ENCODE measurements at regions not wholly inside any gene's neighbourhood (a gene's known extent, or its start where the extent isn't known, plus 50 kb on each side); places are given as distances from the start of the nearest gene placed in this dataset.
A peak's percentile ranks its signal among the peaks of the same experiment; 100 is the strongest.
"Not testable (repeated sequence)": the region's sequence is repeated elsewhere in the genome, so short reads cannot be mapped to it uniquely, and the experiment has no call there.

GRCh38 chr2:37722971-37723370 is 51.5 kb upstream of the CDC42EP3 start:
- not testable (repeated sequence) for H3K27me3 ChIP-seq (ENCODE audit: control insufficient read depth, insufficient read depth, low read length); H3K27ac ChIP-seq (ENCODE audit: low read length); H3K4me3 ChIP-seq (ENCODE audit: low read length); DNase-seq; H3K4me1 ChIP-seq (ENCODE audit: control insufficient read depth, insufficient read depth, low read length); H3K9me3 ChIP-seq (replicated peaks; ENCODE audit: control insufficient read depth, low read depth, low read length); H3K36me3 ChIP-seq (ENCODE audit: control insufficient read depth, insufficient read depth, low read length)
- 83% methylated on average over 1 of the region's 7 CpGs for WGBS (ENCODE audit: insufficient coverage)

- H3K4me1 ChIP-seq (ENCODE audit: control insufficient read depth, insufficient read depth, low read length) = peaks cover 2% of the 10 kb centered on the region
- WGBS (ENCODE audit: insufficient coverage) = 67% methylated on average over 1 of the region's 1 CpG
Observed at GRCh38 chr2:37730037-37730818, 58.8 kb upstream of the CDC42EP3 start.

DNA sequence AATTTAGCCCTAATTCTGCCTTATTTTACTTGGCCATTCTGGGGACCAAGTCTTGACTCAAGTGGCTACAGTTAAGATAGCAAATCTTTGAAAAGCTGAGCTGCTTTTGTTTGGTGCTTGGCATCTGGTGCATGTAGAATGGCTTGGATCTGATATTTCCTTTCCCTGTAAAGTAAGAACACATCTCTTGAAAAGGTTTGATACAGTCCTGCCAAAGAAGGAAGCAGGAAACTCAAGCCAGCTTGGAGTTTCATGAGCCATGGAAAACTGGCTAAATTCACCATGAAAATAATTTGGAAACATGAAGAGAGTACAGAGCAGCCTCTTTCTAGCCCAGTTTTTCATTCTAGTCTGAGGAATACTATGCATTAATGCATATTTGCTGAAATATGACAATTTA is 61.0 kb upstream of the CDC42EP3 start:
- H3K36me3 ChIP-seq (ENCODE audit: control insufficient read depth, insufficient read depth, low read length); H3K4me1 ChIP-seq (ENCODE audit: control insufficient read depth, insufficient read depth, low read length); H3K9me3 ChIP-seq (replicated peaks; ENCODE audit: control insufficient read depth, low read depth, low read length); H3K27ac ChIP-seq (ENCODE audit: low read length); H3K4me3 ChIP-seq (ENCODE audit: low read length); H3K27me3 ChIP-seq (ENCODE audit: control insufficient read depth, insufficient read depth, low read length): not testable (repeated sequence)
- DNase-seq = peak; percentile 53

More at GRCh38 chr2:37730037-37730818, 58.8 kb upstream of the CDC42EP3 start:
- H3K27ac ChIP-seq (ENCODE audit: low read length) = no peak overlapping the region
- no peaks in the 10 kb centered on the region for H3K36me3 ChIP-seq (ENCODE audit: control insufficient read depth, insufficient read depth, low read length)
- DNase-seq = no peak
- no peaks in the 10 kb centered on the region for H3K27me3 ChIP-seq (ENCODE audit: control insufficient read depth, insufficient read depth, low read length)
- no peak overlapping the region for H3K4me3 ChIP-seq (ENCODE audit: low read length)
- H3K9me3 ChIP-seq (replicated peaks; ENCODE audit: control insufficient read depth, low read depth, low read length) = no peaks in the 10 kb centered on the region

DNA sequence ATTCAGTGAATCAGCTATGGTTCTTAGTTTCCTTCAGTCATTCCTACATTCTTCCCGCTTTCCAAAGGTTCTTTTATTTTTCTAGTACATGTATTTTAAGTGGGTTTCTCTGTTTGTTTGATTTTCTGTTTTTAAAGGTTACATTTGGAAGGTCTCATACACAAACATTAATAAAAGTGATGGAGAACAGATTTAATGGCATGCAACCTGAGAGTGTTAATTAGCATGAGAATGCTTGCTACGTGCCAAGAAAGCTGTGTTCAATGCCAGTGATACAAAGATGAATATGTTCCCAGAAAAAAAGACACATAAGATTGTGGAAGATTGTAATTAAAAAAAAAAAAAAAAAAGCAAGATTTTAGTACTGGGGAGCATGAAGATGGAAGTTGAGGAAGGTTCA is 61.8 kb upstream of the CDC42EP3 start:
- H3K9me3 ChIP-seq (replicated peaks; ENCODE audit: control insufficient read depth, low read depth, low read length) = no peaks in the 10 kb centered on the region
- peaks cover under 1% of the 10 kb centered on the region for H3K27me3 ChIP-seq (ENCODE audit: control insufficient read depth, insufficient read depth, low read length)
- no peak overlapping the region for H3K27ac ChIP-seq (ENCODE audit: low read length)
- H3K4me3 ChIP-seq (ENCODE audit: low read length) = no peak overlapping the region
- H3K36me3 ChIP-seq (ENCODE audit: control insufficient read depth, insufficient read depth, low read length) = no peaks in the 10 kb centered on the region
- WGBS (ENCODE audit: insufficient coverage) = no CpG with 5 or more reads among the region's 2 CpGs
- peaks cover 2% of the 10 kb centered on the region for H3K4me1 ChIP-seq (ENCODE audit: control insufficient read depth, insufficient read depth, low read length)
- no peak for DNase-seq

GRCh38 chr2:37733955-37734354 is 62.5 kb upstream of the CDC42EP3 start:
- H3K4me1 ChIP-seq (ENCODE audit: control insufficient read depth, insufficient read depth, low read length); H3K27me3 ChIP-seq (ENCODE audit: control insufficient read depth, insufficient read depth, low read length); H3K36me3 ChIP-seq (ENCODE audit: control insufficient read depth, insufficient read depth, low read length); H3K9me3 ChIP-seq (replicated peaks; ENCODE audit: control insufficient read depth, low read depth, low read length); H3K27ac ChIP-seq (ENCODE audit: low read length); DNase-seq; H3K4me3 ChIP-seq (ENCODE audit: low read length): not testable (repeated sequence)

DNA sequence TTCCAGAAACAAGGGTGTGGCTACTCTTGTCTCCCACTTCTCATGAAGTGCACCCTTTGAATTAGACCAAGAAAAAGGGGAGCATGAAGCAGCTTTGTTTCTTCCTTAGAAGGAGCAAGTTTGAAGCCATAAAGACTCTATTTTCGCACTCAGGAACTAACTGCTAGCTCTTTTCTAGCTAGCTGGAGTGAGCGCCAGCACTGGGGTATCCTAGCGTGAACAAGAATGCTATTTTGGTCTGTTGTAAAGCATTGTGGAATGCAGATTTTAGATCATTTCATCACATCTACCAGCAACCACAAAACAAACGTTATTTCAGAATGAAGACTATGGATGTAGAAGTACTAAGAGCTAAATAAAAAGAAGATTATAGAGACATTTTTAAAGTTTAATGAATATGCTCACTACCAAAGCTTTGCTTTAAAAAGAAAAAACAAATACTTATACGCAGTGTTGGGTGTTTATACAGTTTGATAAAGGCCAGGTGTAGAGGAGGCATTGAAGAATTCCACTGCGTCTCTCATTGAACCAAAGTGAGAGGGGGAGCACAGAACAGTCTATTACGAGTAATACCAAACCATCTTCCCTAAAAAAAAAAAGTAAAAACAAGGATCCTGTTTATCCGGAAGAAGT is 63.6 kb upstream of the CDC42EP3 start:
- no CpG with 5 or more reads among the region's 8 CpGs for WGBS (ENCODE audit: insufficient coverage)
- H3K36me3 ChIP-seq (ENCODE audit: control insufficient read depth, insufficient read depth, low read length); H3K27ac ChIP-seq (ENCODE audit: low read length); H3K4me3 ChIP-seq (ENCODE audit: low read length); H3K4me1 ChIP-seq (ENCODE audit: control insufficient read depth, insufficient read depth, low read length); H3K27me3 ChIP-seq (ENCODE audit: control insufficient read depth, insufficient read depth, low read length); H3K9me3 ChIP-seq (replicated peaks; ENCODE audit: control insufficient read depth, low read depth, low read length): not testable (repeated sequence)
- DNase-seq = peak; percentile 30

DNA sequence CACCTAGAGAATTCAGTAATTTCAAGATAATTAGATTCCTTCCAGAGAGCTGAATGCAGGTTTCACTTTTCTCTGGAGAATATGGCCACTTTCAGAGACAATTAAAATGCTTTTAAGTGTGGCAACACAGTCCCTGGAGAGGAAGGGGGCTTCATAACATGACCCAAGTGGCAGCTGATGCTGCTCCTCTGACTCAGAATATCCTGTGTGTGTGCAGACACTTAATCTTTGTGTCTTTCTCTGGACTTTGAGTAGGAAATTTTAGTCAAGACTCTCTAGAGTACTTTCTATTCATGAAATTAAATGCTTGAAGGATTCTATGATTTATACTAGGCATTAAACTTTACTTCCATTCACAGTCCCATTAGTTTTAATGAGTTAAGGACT is 64.1 kb upstream of the CDC42EP3 start:
- H3K36me3 ChIP-seq (ENCODE audit: control insufficient read depth, insufficient read depth, low read length); H3K4me3 ChIP-seq (ENCODE audit: low read length); H3K27ac ChIP-seq (ENCODE audit: low read length); H3K27me3 ChIP-seq (ENCODE audit: control insufficient read depth, insufficient read depth, low read length); H3K4me1 ChIP-seq (ENCODE audit: control insufficient read depth, insufficient read depth, low read length); DNase-seq; H3K9me3 ChIP-seq (replicated peaks; ENCODE audit: control insufficient read depth, low read depth, low read length): not testable (repeated sequence)

DNA sequence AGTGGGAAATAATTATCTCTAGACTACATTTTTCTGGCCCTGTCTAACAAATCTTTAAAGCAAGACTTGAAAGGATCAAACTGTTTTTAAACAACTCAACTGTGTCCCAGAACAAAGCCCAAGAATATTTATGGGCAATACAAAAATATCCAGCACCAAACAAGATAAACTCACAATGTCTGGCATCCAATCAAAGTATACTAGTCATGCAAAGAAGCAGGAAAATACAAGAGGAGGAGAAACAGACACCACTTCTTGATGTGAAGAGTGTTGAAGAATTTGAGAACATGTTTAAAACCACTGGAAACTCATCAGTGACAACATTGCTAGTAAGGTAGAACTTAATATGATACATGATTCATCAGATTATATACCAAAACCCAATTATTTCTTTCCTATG is 66.1 kb upstream of the CDC42EP3 start:
- Histone ChIP-seq H3K27me3 (ENCODE audit: control insufficient read depth, insufficient read depth, low read length) (peaks cover 2% of the 10 kb centered on the region), H3K27ac (ENCODE audit: low read length) (no peak overlapping the region), H3K9me3 (replicated peaks; ENCODE audit: control insufficient read depth, low read depth, low read length) (no peaks in the 10 kb centered on the region), H3K4me3 (ENCODE audit: low read length) (no peak overlapping the region), H3K36me3 (ENCODE audit: control insufficient read depth, insufficient read depth, low read length) (no peaks in the 10 kb centered on the region), H3K4me1 (ENCODE audit: control insufficient read depth, insufficient read depth, low read length) (no peaks in the 10 kb centered on the region)
- DNase-seq = no peak

GRCh38 chr2:37738266-37738885 is 66.9 kb upstream of the CDC42EP3 start:
- H3K9me3 ChIP-seq (replicated peaks; ENCODE audit: control insufficient read depth, low read depth, low read length) = no peaks in the 10 kb centered on the region
- H3K27ac ChIP-seq (ENCODE audit: low read length) = no peak overlapping the region
- DNase-seq = no peak
- no peaks in the 10 kb centered on the region for H3K36me3 ChIP-seq (ENCODE audit: control insufficient read depth, insufficient read depth, low read length)
- peaks cover 2% of the 10 kb centered on the region for H3K27me3 ChIP-seq (ENCODE audit: control insufficient read depth, insufficient read depth, low read length)
- 88% methylated on average over 3 of the region's 5 CpGs for WGBS (ENCODE audit: insufficient coverage)
- H3K4me3 ChIP-seq (ENCODE audit: low read length) = no peak overlapping the region
- H3K4me1 ChIP-seq (ENCODE audit: control insufficient read depth, insufficient read depth, low read length) = no peaks in the 10 kb centered on the region

- Histone ChIP-seq H3K27ac (ENCODE audit: low read length) (no peak overlapping the region), H3K9me3 (replicated peaks; ENCODE audit: control insufficient read depth, low read depth, low read length) (no peaks in the 10 kb centered on the region), H3K4me1 (ENCODE audit: control insufficient read depth, insufficient read depth, low read length) (no peaks in the 10 kb centered on the region), H3K4me3 (ENCODE audit: low read length) (no peak overlapping the region), H3K27me3 (ENCODE audit: control insufficient read depth, insufficient read depth, low read length) (peaks cover 2% of the 10 kb centered on the region), H3K36me3 (ENCODE audit: control insufficient read depth, insufficient read depth, low read length) (no peaks in the 10 kb centered on the region)
- no peak for DNase-seq
- WGBS (ENCODE audit: insufficient coverage) = 88% methylated on average over 3 of the region's 4 CpGs
Observed at GRCh38 chr2:37739153-37739552, 67.7 kb upstream of the CDC42EP3 start.
